GM18505 (cell line): ENCODE measurements at regions not wholly inside any gene's neighbourhood (a gene's known extent, or its start where the extent isn't known, plus 50 kb on each side); places are given as distances from the start of the nearest gene placed in this dataset.

Experiments used
- ATAC-seq: cut with Tn5 transposase; IDR thresholded peaks from one replicate; pipeline ENCODE4 v1.9.1; 2021; ENCODE audit not compliant: unreplicated experiment
- POLR2A ChIP-seq: IDR thresholded peaks from 4 replicates; pipeline ENCODE4 v1.6.1; 2011; ENCODE audit warnings: borderline replicate concordance; ENCODE audit not compliant: insufficient read depth, insufficient read length; ENCODE audit errors: extremely low read depth

- ATAC-seq, result no peak
Measured at GRCh38 chr1:70863239-70863638, 184.4 kb downstream of the PTGER3 start.

GRCh38 chr1:70864302-70864701 is 183.3 kb downstream of the PTGER3 start:
- TF ChIP-seq POLR2A, result no peak
- no peak for ATAC-seq

More at GRCh38 chr1:70863239-70863638, 184.4 kb downstream of the PTGER3 start:
- no peak for TF ChIP-seq POLR2A

- no peak for TF ChIP-seq POLR2A
Measured at GRCh38 chr1:70866542-70867264, 180.9 kb downstream of the PTGER3 start.

GRCh38 chr1:70871790-70872189 is 175.8 kb downstream of the PTGER3 start:
- no peak for ATAC-seq
- no peak for TF ChIP-seq POLR2A

More at GRCh38 chr1:70866542-70867264, 180.9 kb downstream of the PTGER3 start:
- ATAC-seq, result no peak

DNA sequence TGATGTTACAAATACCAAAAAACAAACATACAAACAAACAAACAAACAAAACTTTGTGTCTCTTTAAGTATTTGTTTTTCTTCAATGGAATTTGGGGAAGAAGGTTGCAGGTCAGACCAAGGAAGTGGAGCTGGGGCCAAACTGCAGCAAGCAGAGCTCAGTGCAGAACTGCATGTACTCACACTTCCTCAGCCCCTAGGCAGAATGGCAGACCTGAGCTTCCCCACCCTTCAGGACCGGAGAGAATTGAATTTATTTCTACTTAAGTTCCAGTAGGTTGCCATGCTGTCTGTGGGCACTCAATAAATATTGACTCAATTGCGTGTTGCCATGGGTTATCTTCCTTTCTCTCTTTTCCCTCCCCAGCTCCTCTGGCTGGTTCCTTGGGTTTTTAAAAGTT is 173.6 kb downstream of the PTGER3 start:
- no peak for ATAC-seq

DNA sequence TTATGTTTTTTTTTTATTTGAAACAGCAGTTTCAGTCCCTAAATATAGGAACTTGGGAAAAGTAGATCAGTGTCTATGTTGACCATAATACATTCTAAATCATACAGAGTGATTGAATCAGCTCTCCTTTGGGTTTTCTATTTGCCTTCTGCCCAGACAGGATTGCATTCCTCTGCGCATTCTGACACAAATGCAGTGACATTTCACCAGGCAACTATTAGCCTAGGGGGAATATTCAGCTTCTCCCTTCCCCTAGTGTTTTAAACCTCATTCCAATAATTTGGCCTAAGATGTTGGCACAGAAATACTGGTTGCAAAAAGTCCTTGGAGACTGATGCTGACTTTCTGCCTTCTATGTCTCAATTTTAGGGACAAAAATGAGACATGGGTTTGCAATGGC is 172.8 kb downstream of the PTGER3 start:
- no peak for ATAC-seq
- TF ChIP-seq POLR2A, result no peak

More for the DNA sequence above, 173.6 kb downstream of the PTGER3 start:
- no peak for TF ChIP-seq POLR2A

- no peak for ATAC-seq
- TF ChIP-seq POLR2A, result no peak
Measured at GRCh38 chr1:70877343-70877742, 170.3 kb downstream of the PTGER3 start.

DNA sequence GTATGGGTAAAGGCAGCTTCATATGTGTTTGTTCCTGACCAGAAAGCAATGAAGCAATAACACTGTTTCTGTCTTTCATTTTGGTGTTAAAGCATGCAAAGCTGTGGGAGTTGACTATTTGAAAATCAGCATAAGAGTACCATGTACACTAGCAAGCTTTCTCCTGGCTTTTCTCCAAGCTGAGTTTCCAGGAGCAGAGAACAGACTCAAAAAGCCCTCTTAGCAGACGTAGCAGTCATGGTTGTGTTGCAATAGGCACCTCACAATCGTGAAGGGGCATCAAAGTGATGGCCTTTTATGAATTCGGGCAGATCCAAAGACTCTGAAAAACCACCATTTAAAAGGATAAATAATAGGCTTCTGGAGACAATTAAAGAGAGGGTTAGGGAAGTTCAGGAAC is 159.7 kb downstream of the PTGER3 start:
- TF ChIP-seq POLR2A, result no peak
- no peak for ATAC-seq

DNA sequence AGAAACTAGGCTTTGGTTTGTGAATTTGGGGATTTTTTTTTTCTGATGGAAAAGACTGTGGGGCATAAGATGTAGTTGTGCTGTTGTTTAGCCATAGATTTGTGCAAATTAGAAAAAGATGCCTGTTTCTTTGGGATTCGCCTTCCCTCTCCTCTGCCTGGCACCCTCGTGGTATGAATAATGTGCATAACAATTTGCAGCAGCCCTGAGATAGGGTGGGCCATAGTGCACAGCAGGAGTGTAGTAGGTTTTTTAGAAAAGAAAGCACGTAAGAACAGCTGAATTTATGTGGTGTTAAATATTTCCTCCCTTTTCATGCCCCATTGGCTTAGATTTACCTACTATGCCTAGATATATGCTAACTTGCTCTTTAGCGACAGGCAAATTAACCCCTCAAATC is 158.9 kb downstream of the PTGER3 start:
- no peak for TF ChIP-seq POLR2A
- no peak for ATAC-seq

DNA sequence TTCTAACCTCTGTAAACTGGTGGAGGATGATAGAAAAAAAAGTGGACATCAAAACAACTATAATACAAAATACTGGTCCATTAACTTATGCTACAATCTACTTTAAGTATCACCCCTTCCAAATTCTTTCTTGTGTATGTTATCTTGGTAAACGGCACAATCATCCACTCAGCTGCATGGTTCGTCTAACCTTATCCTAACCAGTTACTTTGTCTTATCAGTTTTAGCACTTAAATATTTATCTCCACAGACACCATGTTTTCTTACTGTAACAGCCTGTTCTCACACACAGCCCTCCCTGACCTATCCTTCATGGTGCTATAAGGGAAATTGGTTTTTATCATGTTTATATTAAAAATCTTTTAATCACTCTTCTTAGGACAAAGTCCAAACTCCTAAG is 157.2 kb downstream of the PTGER3 start:
- TF ChIP-seq POLR2A, result no peak

GRCh38 chr1:70891051-70891843 is 156.4 kb downstream of the PTGER3 start:
- TF ChIP-seq POLR2A, result no peak
- no peak for ATAC-seq

More for the DNA sequence above, 157.2 kb downstream of the PTGER3 start:
- no peak for ATAC-seq

DNA sequence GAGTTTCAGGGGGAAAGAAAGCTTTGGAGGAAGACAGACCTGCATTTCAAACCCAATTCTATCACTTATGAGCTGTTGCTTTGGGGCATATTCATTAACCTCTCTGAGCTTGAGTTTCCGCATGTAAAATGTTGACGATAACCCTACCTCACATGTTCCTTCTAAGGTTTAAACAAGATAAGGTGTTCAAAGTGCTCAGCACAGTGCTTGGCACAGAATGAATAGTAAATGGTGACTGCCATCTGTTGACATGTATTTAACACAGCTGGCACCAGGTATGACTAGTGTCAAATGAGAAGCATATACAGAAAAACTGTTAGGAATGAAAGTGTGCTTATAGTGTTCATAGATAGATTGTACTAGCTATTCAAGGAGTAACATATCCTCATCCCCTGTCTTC is 155.5 kb downstream of the PTGER3 start:
- no peak for TF ChIP-seq POLR2A
- no peak for ATAC-seq

DNA sequence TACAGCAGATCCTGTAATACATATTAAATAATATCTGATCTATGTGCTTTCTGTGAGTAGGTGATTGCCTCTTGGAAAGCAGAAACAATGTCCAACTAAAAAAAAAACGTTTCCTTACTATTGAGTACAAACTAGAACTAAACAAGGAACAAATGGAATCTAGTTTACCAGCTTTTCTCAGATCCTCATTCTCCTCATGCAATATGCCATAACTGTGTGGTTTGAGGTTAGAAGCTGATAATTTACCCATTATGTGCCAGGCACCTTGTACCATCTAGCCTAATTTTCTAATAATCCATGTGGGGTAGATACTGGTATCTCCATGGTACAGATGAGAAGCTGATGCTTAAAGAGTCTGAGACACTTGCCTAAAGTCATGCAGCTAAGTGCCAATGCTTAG is 154.7 kb downstream of the PTGER3 start:
- TF ChIP-seq POLR2A, result no peak
- no peak for ATAC-seq

DNA sequence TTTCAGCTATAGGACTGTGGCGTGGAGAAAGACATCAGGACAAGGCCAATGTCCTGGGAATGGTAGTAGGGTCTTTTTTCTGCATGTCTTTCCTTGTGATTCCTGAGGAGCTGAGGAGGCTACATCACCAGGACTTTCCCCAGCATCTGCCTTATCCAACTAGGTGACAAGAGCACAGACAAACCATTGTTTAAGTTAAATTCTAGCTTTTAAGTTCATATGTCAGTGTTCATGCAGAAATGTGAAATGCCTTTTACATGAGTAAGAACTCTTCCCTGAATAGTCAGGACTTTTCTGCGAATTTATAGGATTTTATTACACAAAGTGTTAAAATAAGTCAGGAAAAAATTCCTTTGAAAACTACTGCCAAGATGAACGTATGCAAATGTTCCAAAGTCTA is 154.2 kb downstream of the PTGER3 start:
- TF ChIP-seq POLR2A, result no peak
- ATAC-seq, result no peak
